HG03354 (cell line): ENCODE measurements at regions not wholly inside any gene's neighbourhood (a gene's known extent, or its start where the extent isn't known, plus 50 kb on each side); places are given as distances from the start of the nearest gene placed in this dataset.

Experiments
- ATAC-seq: cut with Tn5 transposase; IDR thresholded peaks from one replicate; pipeline ENCODE4 v1.9.1; 2021; ENCODE audit warnings: mild to moderate bottlenecking; ENCODE audit not compliant: unreplicated experiment, poor library complexity, severe bottlenecking

DNA sequence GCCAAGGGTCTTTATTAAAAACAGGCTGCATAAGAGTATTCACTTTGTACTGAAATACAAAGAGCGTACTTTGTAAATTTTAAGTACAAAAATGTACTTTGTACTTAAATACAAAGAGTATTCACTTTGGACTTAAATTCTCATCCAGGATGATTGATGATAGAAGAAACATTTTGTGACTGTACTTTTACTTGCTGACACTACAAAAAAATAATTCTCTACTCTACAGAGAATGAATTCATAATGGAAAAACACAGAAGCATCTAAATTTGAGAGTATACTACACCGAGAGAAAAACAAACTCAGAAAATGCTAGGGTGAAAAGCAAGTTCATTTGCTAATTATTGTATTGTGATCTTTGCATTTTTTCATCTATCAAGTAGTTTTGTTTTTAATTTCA, 54.4 kb upstream of the STXBP5 start:
- ATAC-seq, result no peak

DNA sequence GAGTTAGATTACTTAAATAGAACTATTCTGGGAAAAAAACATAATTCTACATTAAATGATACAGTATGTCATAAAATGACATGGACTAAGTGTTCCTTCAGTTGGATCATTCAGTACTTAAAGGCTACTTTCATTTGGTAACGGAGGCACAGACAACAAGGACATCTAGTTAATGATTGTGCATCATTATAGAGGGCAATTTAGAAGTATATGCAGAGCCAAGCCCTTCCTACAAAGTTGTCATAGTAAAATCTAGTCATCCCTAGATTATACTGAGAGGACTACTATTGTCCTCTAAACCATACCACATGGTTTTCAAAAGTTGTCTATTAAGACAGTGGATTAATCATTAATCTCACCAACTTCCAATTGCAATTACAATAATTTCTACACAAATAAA, 53.9 kb upstream of the STXBP5 start:
- ATAC-seq, result no peak
